HepG2 (cell line): ENCODE measurements at regions not wholly inside any gene's neighbourhood (a gene's known extent, or its start where the extent isn't known, plus 50 kb on each side); places are given as distances from the start of the nearest gene placed in this dataset.

Source experiments
- ARNT2 ChIP-seq: sonication (generic); formaldehyde crosslinking; IDR thresholded peaks from 2 replicates; pipeline ENCODE4 v1.8.0; 2022; ENCODE audit warnings: mild to moderate bottlenecking, low read depth, missing genetic modification reagents, moderate library complexity
- BATF2 ChIP-seq: sonication (generic); formaldehyde crosslinking; IDR thresholded peaks from 2 replicates; pipeline ENCODE4 v1.8.0; 2022; ENCODE audit warnings: mild to moderate bottlenecking, missing genetic modification reagents, moderate library complexity
- EED ChIP-seq: sonication (generic); formaldehyde crosslinking; IDR thresholded peaks from 2 replicates; pipeline ENCODE4 v1.5.0; 2020; ENCODE audit warnings: mild to moderate bottlenecking, missing genetic modification reagents
- POLR2A ChIP-seq, 2 experiments: IDR thresholded peaks; 2 replicates each; pipeline ENCODE4 v1.6.1; 2011; ENCODE audit warnings: low read depth in 2 of 2, low read length in 2 of 2, mild to moderate bottlenecking in 1 of 2, moderate library complexity in 1 of 2; ENCODE audit not compliant: insufficient read depth in 1 of 2
- RELA ChIP-seq: sonication (generic); formaldehyde crosslinking; IDR thresholded peaks from 2 replicates; pipeline ENCODE4 v1.4.0; 2020; ENCODE audit warnings: missing genetic modification reagents
- SP1 ChIP-seq, 2 experiments: fragments of 450-650 bp in 1 of 2; sonication (generic) in 1 of 2; formaldehyde crosslinking in 1 of 2; IDR thresholded peaks; 2 replicates each; pipeline versions ENCODE4 v1.4.0 to v1.6.1; 2016 to 2020; ENCODE audit warnings: missing genetic modification reagents in 1 of 2
- ZNF274 ChIP-seq: sonication (generic); formaldehyde crosslinking; IDR thresholded peaks from 2 replicates; pipeline ENCODE4 v1.5.1; 2020; ENCODE audit warnings: mild to moderate bottlenecking, missing genetic modification reagents
- ZNF552 ChIP-seq: sonication (generic); formaldehyde crosslinking; IDR thresholded peaks from 2 replicates; pipeline ENCODE4 v1.9.0; 2022; ENCODE audit warnings: missing genetic modification reagents, mild to moderate bottlenecking, borderline replicate concordance
- TF ChIP-seq, protein P1 (sequence below): sonication (generic); formaldehyde crosslinking; IDR thresholded peaks from 2 replicates; pipeline ENCODE4 v1.5.0; 2020; ENCODE audit warnings: mild to moderate bottlenecking, missing genetic modification reagents, moderate library complexity

- TF ChIP-seq ARNT2 (CRISPR knock-in tag), result no peak
- no peak for TF ChIP-seq SP1 (IDR thresholded peaks at IDR 0.05)
- TF ChIP-seq SP1 (CRISPR knock-in tag; IDR thresholded peaks at IDR 0.05), result no peak
- TF ChIP-seq RELA (CRISPR knock-in tag), result no peak
- TF ChIP-seq EED (CRISPR knock-in tag), result no peak
- TF ChIP-seq POLR2A (IDR thresholded peaks at IDR 0.05; ENCODE audit: insufficient read depth in 1 of 2, low read depth in 2 of 2, low read length in 2 of 2), result no peak
- no peak for TF ChIP-seq BATF2
- no peak for TF ChIP-seq ZNF552 (CRISPR knock-in tag)
- no peak for TF ChIP-seq ZNF274 (CRISPR knock-in tag)
- TF ChIP-seq, protein P1, sequence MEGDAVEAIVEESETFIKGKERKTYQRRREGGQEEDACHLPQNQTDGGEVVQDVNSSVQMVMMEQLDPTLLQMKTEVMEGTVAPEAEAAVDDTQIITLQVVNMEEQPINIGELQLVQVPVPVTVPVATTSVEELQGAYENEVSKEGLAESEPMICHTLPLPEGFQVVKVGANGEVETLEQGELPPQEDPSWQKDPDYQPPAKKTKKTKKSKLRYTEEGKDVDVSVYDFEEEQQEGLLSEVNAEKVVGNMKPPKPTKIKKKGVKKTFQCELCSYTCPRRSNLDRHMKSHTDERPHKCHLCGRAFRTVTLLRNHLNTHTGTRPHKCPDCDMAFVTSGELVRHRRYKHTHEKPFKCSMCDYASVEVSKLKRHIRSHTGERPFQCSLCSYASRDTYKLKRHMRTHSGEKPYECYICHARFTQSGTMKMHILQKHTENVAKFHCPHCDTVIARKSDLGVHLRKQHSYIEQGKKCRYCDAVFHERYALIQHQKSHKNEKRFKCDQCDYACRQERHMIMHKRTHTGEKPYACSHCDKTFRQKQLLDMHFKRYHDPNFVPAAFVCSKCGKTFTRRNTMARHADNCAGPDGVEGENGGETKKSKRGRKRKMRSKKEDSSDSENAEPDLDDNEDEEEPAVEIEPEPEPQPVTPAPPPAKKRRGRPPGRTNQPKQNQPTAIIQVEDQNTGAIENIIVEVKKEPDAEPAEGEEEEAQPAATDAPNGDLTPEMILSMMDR, result no peak
These were observed 228.9 kb upstream of the PRKD1 start for GRCh38 chr14:30156571-30156970.
